H9 (cell line): ENCODE measurements at regions not wholly inside any gene's neighbourhood (a gene's known extent, or its start where the extent isn't known, plus 50 kb on each side); places are given as distances from the start of the nearest gene placed in this dataset.
"Not testable (repeated sequence)": the region's sequence is repeated elsewhere in the genome, so short reads cannot be mapped to it uniquely, and the experiment has no call there.

ENCODE experiments used
- DNase-seq: peaks from one replicate; pipeline ENCODE4 v3.0.0-alpha.2; 2017
- H2AFZ ChIP-seq: one replicate; pipeline ENCODE4 v1.6.1; 2013; ENCODE audit warnings: mild to moderate bottlenecking, low read length, control low read depth, moderate library complexity
- H2AK5ac ChIP-seq: 2 replicates; pipeline ENCODE4 v1.6.1; 2013; ENCODE audit warnings: low read length, control low read depth, mixed read lengths; ENCODE audit not compliant: insufficient read length
- H2BK120ac ChIP-seq: one replicate; pipeline ENCODE4 v1.6.1; 2013; ENCODE audit warnings: low read depth, mild to moderate bottlenecking, low read length, control low read depth, inconsistent platforms; ENCODE audit not compliant: poor library complexity, severe bottlenecking
- H2BK12ac ChIP-seq: 2 replicates; pipeline ENCODE4 v1.6.1; 2013; ENCODE audit warnings: low read length, control low read depth, mixed read lengths, low read depth; ENCODE audit not compliant: insufficient read length
- H2BK15ac ChIP-seq: 2 replicates; pipeline ENCODE4 v1.6.1; 2013; ENCODE audit warnings: low read depth, low read length, control low read depth
- H2BK20ac ChIP-seq: one replicate; pipeline ENCODE4 v1.6.1; 2013; ENCODE audit warnings: low read depth, mild to moderate bottlenecking, low read length, control low read depth, inconsistent platforms; ENCODE audit not compliant: poor library complexity, severe bottlenecking
- H2BK5ac ChIP-seq: 2 replicates; pipeline ENCODE4 v1.6.1; 2013; ENCODE audit warnings: low read length, control low read depth, mixed read lengths; ENCODE audit not compliant: insufficient read length
- H3K14ac ChIP-seq: 2 replicates; pipeline ENCODE4 v1.6.1; 2013; ENCODE audit warnings: low read length, control low read depth; ENCODE audit not compliant: insufficient read depth
- H3K18ac ChIP-seq: 2 replicates; pipeline ENCODE4 v1.6.1; 2013; ENCODE audit warnings: low read depth, mild to moderate bottlenecking, mixed read lengths, low read length, control low read depth; ENCODE audit not compliant: insufficient read length
- H3K23ac ChIP-seq: 2 replicates; pipeline ENCODE4 v1.6.1; 2013; ENCODE audit warnings: low read length, control low read depth, mixed read lengths, low read depth; ENCODE audit not compliant: insufficient read length
- H3K23me2 ChIP-seq: 2 replicates; pipeline ENCODE4 v1.6.1; 2013; ENCODE audit warnings: low read depth, mild to moderate bottlenecking, mixed read lengths, low read length, control low read depth; ENCODE audit not compliant: insufficient read length, poor library complexity, severe bottlenecking
- H3K27ac ChIP-seq: 2 replicates; pipeline ENCODE4 v1.5.1; 2013; ENCODE audit warnings: low read length, control low read depth, mixed read lengths, low read depth; ENCODE audit not compliant: insufficient read length
- H3K27me3 ChIP-seq: 2 replicates; pipeline ENCODE4 v1.6.1; 2013; ENCODE audit warnings: low read length, control low read depth, inconsistent platforms; ENCODE audit not compliant: insufficient read depth
- H3K4ac ChIP-seq: 2 replicates; pipeline ENCODE4 v1.6.1; 2013; ENCODE audit warnings: low read depth, mild to moderate bottlenecking, control low read depth, inconsistent platforms, low read length, moderate library complexity
- H3K4me1 ChIP-seq: 2 replicates; pipeline ENCODE4 v1.6.1; 2013; ENCODE audit warnings: low read length, control low read depth, inconsistent platforms; ENCODE audit not compliant: insufficient read depth
- H3K4me2 ChIP-seq: 2 replicates; pipeline ENCODE4 v1.6.1; 2013; ENCODE audit warnings: low read length, control low read depth, mixed read lengths; ENCODE audit not compliant: insufficient read length, insufficient read depth
- H3K56ac ChIP-seq: 2 replicates; pipeline ENCODE4 v1.6.1; 2013; ENCODE audit warnings: low read depth, mild to moderate bottlenecking, mixed read lengths, low read length, control low read depth; ENCODE audit not compliant: insufficient read length
- H3K79me1 ChIP-seq: 2 replicates; pipeline ENCODE4 v1.6.1; 2013; ENCODE audit warnings: low read depth, mild to moderate bottlenecking, moderate library complexity, low read length, control low read depth, inconsistent platforms; ENCODE audit not compliant: insufficient read depth, poor library complexity, severe bottlenecking
- H3K79me2 ChIP-seq: 2 replicates; pipeline ENCODE4 v1.6.1; 2013; ENCODE audit warnings: low read length, control low read depth, inconsistent platforms; ENCODE audit not compliant: insufficient read depth
- H3K9ac ChIP-seq: 2 replicates; pipeline ENCODE4 v1.6.1; 2013; ENCODE audit warnings: low read length, control low read depth, mixed read lengths; ENCODE audit not compliant: insufficient read length; ENCODE audit errors: extremely low read depth
- H3K9me3 ChIP-seq: one replicate; pipeline ENCODE4 v1.6.1; 2013; ENCODE audit warnings: low read depth, low read length, inconsistent platforms; ENCODE audit not compliant: control insufficient read depth
- H3T11ph ChIP-seq: one replicate; pipeline ENCODE4 v1.6.1; 2013; ENCODE audit warnings: mild to moderate bottlenecking, low read length, control low read depth, inconsistent platforms
- H4K20me1 ChIP-seq: one replicate; pipeline ENCODE4 v1.6.1; 2013; ENCODE audit not compliant: control insufficient read depth, insufficient read length, insufficient read depth
- H4K5ac ChIP-seq: 2 replicates; pipeline ENCODE4 v1.6.1; 2013; ENCODE audit warnings: low read depth, mild to moderate bottlenecking, mixed read lengths, low read length, control low read depth; ENCODE audit not compliant: insufficient read length
- H4K8ac ChIP-seq: replicated peaks from 2 replicates; pipeline ENCODE4 v1.6.1; 2013; ENCODE audit warnings: low read length, control low read depth, mixed read lengths, low read depth; ENCODE audit not compliant: insufficient read length
- H4K91ac ChIP-seq: 2 replicates; pipeline ENCODE4 v1.6.1; 2013; ENCODE audit warnings: low read depth, mild to moderate bottlenecking, moderate library complexity, mixed read lengths, low read length, control low read depth; ENCODE audit not compliant: insufficient read length
- H3K27ac Mint-ChIP-seq, 3 experiments: 2 replicates in 2 of 3; 3 replicates in 1 of 3; pipeline ENCODE4 v1.8.0; 2020 to 2021; ENCODE audit warnings: mixed read lengths in 3 of 3, mild to moderate bottlenecking in 1 of 3, moderate library complexity in 1 of 3
- H3K27me3 Mint-ChIP-seq: 2 replicates; pipeline ENCODE4 v1.8.0; 2021; ENCODE audit warnings: low read depth, mild to moderate bottlenecking, moderate library complexity, mixed read lengths
- H3K36me3 Mint-ChIP-seq, 3 experiments: 2 replicates in 2 of 3; 3 replicates in 1 of 3; pipeline ENCODE4 v1.8.0; 2020 to 2021; ENCODE audit warnings: low read depth in 3 of 3, mixed read lengths in 3 of 3; ENCODE audit not compliant: insufficient read depth in 1 of 3
- H3K4me1 Mint-ChIP-seq, 2 experiments: 2 replicates each; pipeline ENCODE4 v1.8.0; 2020; ENCODE audit warnings: mixed read lengths in 2 of 2
- H3K4me3 Mint-ChIP-seq, 2 experiments: 2 replicates in 1 of 2; 3 replicates in 1 of 2; pipeline ENCODE4 v1.8.0; 2020 to 2021; ENCODE audit warnings: mild to moderate bottlenecking in 2 of 2, mixed read lengths in 2 of 2, moderate library complexity in 1 of 2
- H3K9me3 Mint-ChIP-seq, 2 experiments: 2 replicates in 1 of 2; 3 replicates in 1 of 2; pipeline ENCODE4 v1.8.0; 2020; ENCODE audit warnings: mild to moderate bottlenecking in 2 of 2, mixed read lengths in 2 of 2, moderate library complexity in 1 of 2
- CTCF ChIP-seq: fragments of 200-600 bp; sonication (generic); conservative IDR thresholded peaks from 3 replicates; pipeline ENCODE4 v1.8.0; 2021; ENCODE audit warnings: antibody characterized with exemption, mild to moderate bottlenecking
- WGBS: extraction: QIAGEN DNeasy Blood & Tissue Kit; methylation state at CpG from one replicate; pipeline ENCODE4 v1.1.7; 2013; ENCODE audit warnings: missing lambda C conversion rate, low lambda C conversion rate, mixed read lengths; ENCODE audit not compliant: insufficient read length; ENCODE audit errors: extremely low coverage; 5-methylcytosine and 5-hydroxymethylcytosine counted together

DNA sequence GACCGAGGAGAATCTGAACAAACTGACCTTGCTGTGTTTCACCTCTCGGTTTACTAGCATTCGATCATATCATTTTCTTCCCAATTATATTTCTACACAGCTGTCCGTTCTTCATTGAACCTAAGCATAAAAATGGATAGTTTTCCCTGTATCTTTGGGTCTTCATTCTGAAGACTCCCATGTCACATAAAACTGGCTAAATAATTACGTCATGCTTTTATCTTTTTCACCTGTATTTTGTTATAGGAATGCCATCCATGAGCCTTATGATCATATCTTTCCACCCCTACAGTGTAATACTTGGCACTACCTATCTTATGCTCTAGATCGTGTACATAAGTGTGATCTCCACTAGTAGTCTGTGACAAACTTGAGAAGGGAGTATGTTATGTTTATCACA is 456.1 kb downstream of the FGF13 start:
- no peak overlapping the region for H3K14ac ChIP-seq
- no peak overlapping the region for H3K4me2 ChIP-seq
- no peak overlapping the region for H3K18ac ChIP-seq
- Mint-ChIP-seq H3K4me1 (peaks cover 23 to 31% of the 10 kb centered on the region in 2 experiments), H3K9me3 (peaks cover 17 to 61% of the 10 kb centered on the region in 2 experiments), H3K4me3 (no peak overlapping the region), H3K36me3 (peaks cover 10 to 11% (median 10%) of the 10 kb centered on the region in 3 experiments), H3K27me3 (no peaks in the 10 kb centered on the region; the same call in 1 of the 2 replicates), H3K27ac (no peak overlapping the region)
- no peak for TF ChIP-seq CTCF
- H3K79me1 ChIP-seq: no peaks in the 10 kb centered on the region
- no peak overlapping the region for H2BK20ac ChIP-seq
- H4K20me1 ChIP-seq: no peaks in the 10 kb centered on the region
- H4K5ac ChIP-seq: no peak overlapping the region
- H2BK15ac ChIP-seq: no peak overlapping the region
- no peaks in the 10 kb centered on the region for H3K23me2 ChIP-seq
- no peak overlapping the region for H3K9ac ChIP-seq
- no peak overlapping the region for H2BK120ac ChIP-seq
- peaks cover 6% of the 10 kb centered on the region for H3K4me1 ChIP-seq
- no peaks in the 10 kb centered on the region for H3K27me3 ChIP-seq
- H3K9me3 ChIP-seq: peaks cover 4% of the 10 kb centered on the region
- WGBS: no CpG with 5 or more reads among the region's 6 CpGs
- no peak overlapping the region for H4K8ac ChIP-seq
- H3K79me2 ChIP-seq: no peaks in the 10 kb centered on the region; the same call in 1 of the 2 replicates
- no peak overlapping the region for H3K23ac ChIP-seq
- H4K91ac ChIP-seq: no peak overlapping the region
- H2AK5ac ChIP-seq: no peak overlapping the region
- H2AFZ ChIP-seq: no peak overlapping the region
- H2BK5ac ChIP-seq: no peak overlapping the region
- H3K4ac ChIP-seq: no peak overlapping the region
- H3K56ac ChIP-seq: no peak overlapping the region
- no peak for DNase-seq
- H3K27ac ChIP-seq: no peak overlapping the region
- H2BK12ac ChIP-seq: no peak overlapping the region
- H3T11ph ChIP-seq: no peak overlapping the region

DNA sequence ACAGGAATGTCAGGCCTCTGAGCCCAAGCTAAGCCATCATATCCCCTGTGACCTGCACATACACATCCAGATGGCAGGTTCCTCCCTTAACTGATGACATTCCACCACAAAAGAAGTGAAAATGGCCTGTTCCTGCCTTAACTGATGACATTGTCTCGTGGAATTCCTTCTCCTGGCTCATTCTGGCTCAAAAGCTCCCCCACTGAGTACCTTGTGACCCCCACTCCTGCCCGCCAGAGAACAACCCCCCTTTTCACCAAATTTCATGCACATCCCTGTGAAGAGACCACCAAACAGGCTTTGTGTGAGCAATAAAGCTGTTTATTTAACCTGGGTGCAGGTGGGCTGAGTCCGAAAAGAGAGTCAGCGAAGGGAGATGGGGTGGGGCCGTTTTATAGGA is 447.4 kb downstream of the FGF13 start:
- H3T11ph ChIP-seq, H4K91ac ChIP-seq, H2BK120ac ChIP-seq, H2BK15ac ChIP-seq, H3K23ac ChIP-seq, H3K9ac ChIP-seq, H4K8ac ChIP-seq, H3K27me3 Mint-ChIP-seq, H3K79me2 ChIP-seq, H2AFZ ChIP-seq, H2BK20ac ChIP-seq, H3K79me1 ChIP-seq, H3K9me3 ChIP-seq, H3K18ac ChIP-seq, H3K4me2 ChIP-seq, H3K27ac Mint-ChIP-seq, H3K4me1 ChIP-seq, H2BK5ac ChIP-seq, H3K14ac ChIP-seq, H3K56ac ChIP-seq, H3K23me2 ChIP-seq, H3K27ac ChIP-seq, H2AK5ac ChIP-seq, H2BK12ac ChIP-seq, H3K4ac ChIP-seq, H4K20me1 ChIP-seq, H3K4me3 Mint-ChIP-seq, H3K27me3 ChIP-seq, H4K5ac ChIP-seq: not testable (repeated sequence)
- peaks cover 26 to 48% of the 10 kb centered on the region in 2 experiments for H3K9me3 Mint-ChIP-seq
- no CpG with 5 or more reads among the region's 5 CpGs for WGBS
- DNase-seq: peak; percentile 28
- H3K36me3 Mint-ChIP-seq: peaks cover 17 to 45% (median 25%) of the 10 kb centered on the region in 3 experiments
- H3K4me1 Mint-ChIP-seq: peaks cover 7 to 12% of the 10 kb centered on the region in 2 experiments
